Liver (tissue), 2 donors: ENCODE measurements at regions not wholly inside any gene's neighbourhood (a gene's known extent, or its start where the extent isn't known, plus 50 kb on each side); places are given as distances from the start of the nearest gene placed in this dataset.
"Not testable (repeated sequence)": the region's sequence is repeated elsewhere in the genome, so short reads cannot be mapped to it uniquely, and the experiment has no call there.

Source experiments
- TF ChIP-seq, protein P1 (sequence below): IDR thresholded peaks from 2 replicates; pipeline ENCODE4 v1.6.1; 2016; ENCODE audit warnings: antibody characterized with exemption
- TF ChIP-seq, protein P2 (sequence below): fragments of 150-350 bp; IDR thresholded peaks from 2 replicates; pipeline ENCODE4 v1.5.1; 2017; ENCODE audit warnings: improper control_type of control experiment, low read depth, low read length; ENCODE audit not compliant: missing input control
- donor health status: healthy.

DNA sequence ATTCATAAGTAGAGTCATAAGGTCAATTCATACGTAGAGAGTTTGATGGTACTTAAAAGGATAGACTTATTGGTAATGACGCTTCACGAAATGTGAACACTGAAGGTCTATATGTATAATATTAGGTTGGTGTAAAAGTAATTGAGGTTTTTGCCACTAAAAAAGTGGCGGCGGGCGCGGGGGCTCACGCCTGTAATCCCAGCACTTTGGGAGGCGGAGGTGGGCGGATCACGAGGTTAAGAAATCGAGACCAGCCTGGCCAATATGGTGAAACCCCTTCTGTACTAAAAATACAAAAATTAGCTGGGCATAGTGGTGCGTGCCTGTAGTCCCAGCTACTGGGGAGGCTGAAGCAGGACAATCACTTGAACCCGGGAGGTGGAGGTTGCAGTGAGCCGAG is 1721.1 kb downstream of the SUCLG1 start:
- TF ChIP-seq, protein P1, sequence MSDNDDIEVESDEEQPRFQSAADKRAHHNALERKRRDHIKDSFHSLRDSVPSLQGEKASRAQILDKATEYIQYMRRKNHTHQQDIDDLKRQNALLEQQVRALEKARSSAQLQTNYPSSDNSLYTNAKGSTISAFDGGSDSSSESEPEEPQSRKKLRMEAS, result not testable (repeated sequence)
- TF ChIP-seq, protein P2, sequence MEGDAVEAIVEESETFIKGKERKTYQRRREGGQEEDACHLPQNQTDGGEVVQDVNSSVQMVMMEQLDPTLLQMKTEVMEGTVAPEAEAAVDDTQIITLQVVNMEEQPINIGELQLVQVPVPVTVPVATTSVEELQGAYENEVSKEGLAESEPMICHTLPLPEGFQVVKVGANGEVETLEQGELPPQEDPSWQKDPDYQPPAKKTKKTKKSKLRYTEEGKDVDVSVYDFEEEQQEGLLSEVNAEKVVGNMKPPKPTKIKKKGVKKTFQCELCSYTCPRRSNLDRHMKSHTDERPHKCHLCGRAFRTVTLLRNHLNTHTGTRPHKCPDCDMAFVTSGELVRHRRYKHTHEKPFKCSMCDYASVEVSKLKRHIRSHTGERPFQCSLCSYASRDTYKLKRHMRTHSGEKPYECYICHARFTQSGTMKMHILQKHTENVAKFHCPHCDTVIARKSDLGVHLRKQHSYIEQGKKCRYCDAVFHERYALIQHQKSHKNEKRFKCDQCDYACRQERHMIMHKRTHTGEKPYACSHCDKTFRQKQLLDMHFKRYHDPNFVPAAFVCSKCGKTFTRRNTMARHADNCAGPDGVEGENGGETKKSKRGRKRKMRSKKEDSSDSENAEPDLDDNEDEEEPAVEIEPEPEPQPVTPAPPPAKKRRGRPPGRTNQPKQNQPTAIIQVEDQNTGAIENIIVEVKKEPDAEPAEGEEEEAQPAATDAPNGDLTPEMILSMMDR, result not testable (repeated sequence)
